ENCODE measurements at regions not wholly inside any gene's neighbourhood (a gene's known extent, or its start where the extent isn't known, plus 50 kb on each side); places are given as distances from the start of the nearest gene placed in this dataset.
A peak's percentile ranks its signal among the peaks of the same experiment; 100 is the strongest.

GRCh38 chr11:25920356-25920755, 411.6 kb upstream of the ANO3 start:
- ATAC-seq (no peak), DNase-seq (no peak)
- no peaks in the 10 kb centered on the region for H3K4me1 ChIP-seq
- no peak overlapping the region for H3K27ac ChIP-seq
- H3K36me3 ChIP-seq (ENCODE audit: insufficient read depth in 1 of 2, low read depth in 1 of 2) = no peaks in the 10 kb centered on the region
- H3K9me3 ChIP-seq = no peaks in the 10 kb centered on the region
- intact Hi-C loops (cut with DNase I) = no loop called here
- no peaks in the 10 kb centered on the region for H3K27me3 ChIP-seq (ENCODE audit: insufficient read depth in 3 of 3, low read length in 2 of 3)
- no peak for TF ChIP-seq CTCF (IDR thresholded peaks at IDR 0.05)
- 50 to 71% (median 54%) methylated on average over 1 of the region's 1 CpG for WGBS, 3 donors
- no peak overlapping the region for H3K4me3 ChIP-seq

GRCh38 chr11:25924586-25924985, 407.3 kb upstream of the ANO3 start:
- intact Hi-C loops (cut with DNase I) = no loop called here
- 86 to 89% (median 89%) methylated on average over 4 of the region's 4 CpGs for WGBS, 3 donors
- Histone ChIP-seq H3K27me3 (ENCODE audit: insufficient read depth in 3 of 3, low read length in 2 of 3) (no peaks in the 10 kb centered on the region), H3K27ac (no peak overlapping the region), H3K36me3 (ENCODE audit: insufficient read depth in 1 of 2, low read depth in 1 of 2) (no peaks in the 10 kb centered on the region), H3K9me3 (peaks cover 3% of the 10 kb centered on the region), H3K4me1 (peaks cover 11% of the 10 kb centered on the region), H3K4me3 (no peak overlapping the region)
- DNase-seq (no peak), ATAC-seq (no peak)
- TF ChIP-seq CTCF (IDR thresholded peaks at IDR 0.05) = no peak

- 96 to 100% (median 98%) methylated on average over 2 of the region's 2 CpGs for WGBS, 3 donors
- intact Hi-C loops (cut with DNase I) = no loop called here
- no peak overlapping the region for H3K4me3 ChIP-seq
- DNase-seq = no peak
- peaks cover 11% of the 10 kb centered on the region for H3K4me1 ChIP-seq
- H3K27ac ChIP-seq = no peak overlapping the region
- H3K9me3 ChIP-seq = peaks cover 3% of the 10 kb centered on the region
- no peak for TF ChIP-seq CTCF (IDR thresholded peaks at IDR 0.05)
- H3K27me3 ChIP-seq (ENCODE audit: insufficient read depth in 3 of 3, low read length in 2 of 3) = no peaks in the 10 kb centered on the region
- H3K36me3 ChIP-seq (ENCODE audit: insufficient read depth in 1 of 2, low read depth in 1 of 2) = no peaks in the 10 kb centered on the region
- ATAC-seq = no peak
Observed at GRCh38 chr11:25925359-25925758, 406.6 kb upstream of the ANO3 start.

GRCh38 chr11:25927411-25927953, 404.4 kb upstream of the ANO3 start:
- intact Hi-C loops (cut with DNase I) = no loop called here
- Histone ChIP-seq H3K9me3 (peaks cover 3% of the 10 kb centered on the region), H3K36me3 (ENCODE audit: insufficient read depth in 1 of 2, low read depth in 1 of 2) (no peaks in the 10 kb centered on the region), H3K4me1 (peaks cover 11% of the 10 kb centered on the region), H3K4me3 (no peak overlapping the region), H3K27ac (peak overlapping the region; percentile 77), H3K27me3 (ENCODE audit: insufficient read depth in 3 of 3, low read length in 2 of 3) (no peaks in the 10 kb centered on the region)
- ATAC-seq = peak in 2 of 4 donors; percentile 25 to 49
- DNase-seq = no peak
- TF ChIP-seq CTCF (IDR thresholded peaks at IDR 0.05) = no peak
- WGBS, 3 donors = 32 to 40% (median 34%) methylated on average over 3 of the region's 3 CpGs

GRCh38 chr11:25928076-25928475, 403.9 kb upstream of the ANO3 start:
- no peak for TF ChIP-seq CTCF (IDR thresholded peaks at IDR 0.05)

More at GRCh38 chr11:25928076-25928475, 403.9 kb upstream of the ANO3 start:
- Histone ChIP-seq H3K4me1 (peaks cover 11% of the 10 kb centered on the region), H3K4me3 (no peak overlapping the region), H3K9me3 (peaks cover 8% of the 10 kb centered on the region), H3K27ac (peak overlapping the region; percentile 77), H3K36me3 (ENCODE audit: insufficient read depth in 1 of 2, low read depth in 1 of 2) (no peaks in the 10 kb centered on the region), H3K27me3 (ENCODE audit: insufficient read depth in 3 of 3, low read length in 2 of 3) (no peaks in the 10 kb centered on the region)
- intact Hi-C loops (cut with DNase I) = no loop called here
- ATAC-seq = peak in 3 of 4 donors; percentile 79 to 98 (median 92)
- 19 to 34% (median 26%) methylated on average over 2 of the region's 2 CpGs for WGBS, 3 donors
- DNase-seq = no peak
